Right lobe of liver (tissue), 6 donors: ENCODE measurements at regions not wholly inside any gene's neighbourhood (a gene's known extent, or its start where the extent isn't known, plus 50 kb on each side); places are given as distances from the start of the nearest gene placed in this dataset.
"Not testable (repeated sequence)": the region's sequence is repeated elsewhere in the genome, so short reads cannot be mapped to it uniquely, and the experiment has no call there.

Experiments used
- ATAC-seq, 4 donors: fragments of 200-7000 bp; cut with Tn5 transposase; one replicate each; pipeline ENCODE4 v1.9.1; 2020; ENCODE audit warnings: mild to moderate bottlenecking in 4 of 4, moderate library complexity in 4 of 4
- DNase-seq, 3 donors: peaks; one replicate each; pipeline ENCODE4 v3.0.0-alpha.2; 2020
- H3K27ac ChIP-seq, 3 donors: fragments of 200-600 bp; one replicate each; pipeline ENCODE4 v1.8.0; 2022
- H3K27me3 ChIP-seq, 2 donors: fragments of 200-600 bp; one replicate each; pipeline ENCODE4 v1.8.0; 2022
- H3K36me3 ChIP-seq, 4 donors: fragments of 200-600 bp; sonication (generic) in 1 of 4; one replicate each; pipeline versions ENCODE4 v1.5.1 to v1.8.0; 2017 to 2022; ENCODE audit warnings: control low read depth in 1 of 4
- H3K4me1 ChIP-seq, 4 donors: fragments of 200-600 bp; sonication (generic) in 1 of 4; one replicate each; pipeline versions ENCODE4 v1.5.1 to v1.8.0; 2017 to 2022; ENCODE audit warnings: control low read depth in 1 of 4
- H3K4me3 ChIP-seq, 3 donors: fragments of 200-600 bp; one replicate each; pipeline ENCODE4 v1.8.0; 2022
- H3K9me3 ChIP-seq, 4 donors: fragments of 200-600 bp; sonication (generic) in 1 of 4; one replicate each; pipeline versions ENCODE4 v1.5.1 to v1.8.0; 2017 to 2022; ENCODE audit warnings: control low read depth in 1 of 4
- POLR2A ChIP-seq: fragments of 450-650 bp; IDR thresholded peaks from one replicate; pipeline ENCODE4 v1.6.1; 2017; ENCODE audit warnings: antibody characterized with exemption, mild to moderate bottlenecking
- WGBS: methylation state at CpG from one replicate; pipeline ENCODE4 v1.1.6; 2018; ENCODE audit warnings: low coverage, low lambda C conversion rate; ENCODE audit not compliant: insufficient coverage; ENCODE audit errors: missing lambda C conversion rate; 5-methylcytosine and 5-hydroxymethylcytosine counted together
- intact Hi-C, 2 donors: fragments of 100-400 bp; cut with DNase I; formaldehyde crosslinking; loops; one replicate each; pipeline versions ENCODE4 v1.11.2 to v1.14.1; 2022
- TF ChIP-seq, protein P1 (sequence below), 4 donors: fragments of 200-600 bp in 3 of 4; fragments of 450-650 bp in 1 of 4; IDR thresholded peaks; one replicate each; pipeline versions ENCODE4 v1.5.1 to v1.8.0; 2016 to 2022; ENCODE audit warnings: antibody characterized with exemption in 4 of 4, mild to moderate bottlenecking in 2 of 4
- donor health status: DM: no; HTN: yes; CAD: no.
- donor health status: DM: no; HTN: no; CAD: no.
- donor health status: DM: no; HTN: no; CAD: no.
- donor health status: DM: no; HTN: yes; CAD: no.
- donor health status: DM: no; HTN: yes; CAD: no.

DNA sequence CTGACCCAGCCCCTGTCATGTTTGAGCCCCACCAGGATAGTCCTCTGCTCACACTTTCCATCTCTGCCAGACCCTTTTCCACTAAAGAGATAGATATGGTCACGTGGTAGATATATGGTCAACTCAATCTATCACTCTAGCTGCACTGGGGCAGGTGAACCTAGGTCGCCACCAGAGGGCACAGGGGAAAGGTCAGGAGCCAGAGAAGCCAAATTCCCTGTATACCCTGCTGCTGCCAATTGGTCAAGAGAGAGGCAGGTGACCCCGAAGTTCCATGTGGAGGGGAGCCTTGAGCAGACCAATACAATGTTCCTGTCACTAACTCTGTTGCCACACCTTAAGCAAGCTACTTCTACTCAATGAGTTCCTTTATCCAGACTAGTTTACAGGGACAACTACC lies 101.1 kb upstream of the GALNT18 start:
- H3K27ac ChIP-seq, result no peak overlapping the region
- TF ChIP-seq, protein P1, sequence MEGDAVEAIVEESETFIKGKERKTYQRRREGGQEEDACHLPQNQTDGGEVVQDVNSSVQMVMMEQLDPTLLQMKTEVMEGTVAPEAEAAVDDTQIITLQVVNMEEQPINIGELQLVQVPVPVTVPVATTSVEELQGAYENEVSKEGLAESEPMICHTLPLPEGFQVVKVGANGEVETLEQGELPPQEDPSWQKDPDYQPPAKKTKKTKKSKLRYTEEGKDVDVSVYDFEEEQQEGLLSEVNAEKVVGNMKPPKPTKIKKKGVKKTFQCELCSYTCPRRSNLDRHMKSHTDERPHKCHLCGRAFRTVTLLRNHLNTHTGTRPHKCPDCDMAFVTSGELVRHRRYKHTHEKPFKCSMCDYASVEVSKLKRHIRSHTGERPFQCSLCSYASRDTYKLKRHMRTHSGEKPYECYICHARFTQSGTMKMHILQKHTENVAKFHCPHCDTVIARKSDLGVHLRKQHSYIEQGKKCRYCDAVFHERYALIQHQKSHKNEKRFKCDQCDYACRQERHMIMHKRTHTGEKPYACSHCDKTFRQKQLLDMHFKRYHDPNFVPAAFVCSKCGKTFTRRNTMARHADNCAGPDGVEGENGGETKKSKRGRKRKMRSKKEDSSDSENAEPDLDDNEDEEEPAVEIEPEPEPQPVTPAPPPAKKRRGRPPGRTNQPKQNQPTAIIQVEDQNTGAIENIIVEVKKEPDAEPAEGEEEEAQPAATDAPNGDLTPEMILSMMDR (IDR thresholded peaks at IDR 0.05), result no peak
- TF ChIP-seq POLR2A, result no peak
- no peak for ATAC-seq
- H3K36me3 ChIP-seq, result no peaks in the 10 kb centered on the region
- H3K27me3 ChIP-seq, result no peaks in the 10 kb centered on the region
- intact Hi-C loops, result no loop called here
- H3K9me3 ChIP-seq, result no peaks in the 10 kb centered on the region
- H3K4me3 ChIP-seq, result no peak overlapping the region
- no peaks in the 10 kb centered on the region for H3K4me1 ChIP-seq
- no peak for DNase-seq
- WGBS, result 67% methylated on average over 1 of the region's 3 CpGs

DNA sequence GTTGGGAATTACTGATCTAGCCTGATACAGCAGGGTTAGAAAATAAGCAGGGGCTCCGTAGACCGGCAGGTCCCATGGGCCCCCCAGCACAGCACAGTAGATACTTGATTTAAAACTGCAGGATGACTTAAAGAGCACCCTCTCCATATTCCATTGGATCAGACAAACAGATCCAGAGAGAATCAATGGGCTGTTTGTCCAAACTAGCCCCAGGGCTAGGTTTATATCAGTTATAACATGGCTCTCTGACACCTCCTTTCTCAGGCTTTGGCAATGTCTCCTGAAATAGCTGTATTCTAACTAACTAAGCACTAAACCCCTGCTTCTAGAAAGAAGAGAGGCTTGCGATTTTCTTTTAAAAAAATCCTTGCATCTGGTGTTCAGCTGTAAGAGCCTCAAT lies 100.4 kb upstream of the GALNT18 start:
- Histone ChIP-seq H3K27ac (no peak overlapping the region), H3K9me3 (no peaks in the 10 kb centered on the region), H3K4me1 (no peaks in the 10 kb centered on the region), H3K27me3 (no peaks in the 10 kb centered on the region), H3K4me3 (no peak overlapping the region), H3K36me3 (no peaks in the 10 kb centered on the region)
- no peak for DNase-seq
- TF ChIP-seq, protein P1 (IDR thresholded peaks at IDR 0.05), result no peak
- no peak for TF ChIP-seq POLR2A
- no peak for ATAC-seq
- WGBS, result 90% methylated on average over 1 of the region's 3 CpGs
- intact Hi-C loops, result no loop called here

DNA sequence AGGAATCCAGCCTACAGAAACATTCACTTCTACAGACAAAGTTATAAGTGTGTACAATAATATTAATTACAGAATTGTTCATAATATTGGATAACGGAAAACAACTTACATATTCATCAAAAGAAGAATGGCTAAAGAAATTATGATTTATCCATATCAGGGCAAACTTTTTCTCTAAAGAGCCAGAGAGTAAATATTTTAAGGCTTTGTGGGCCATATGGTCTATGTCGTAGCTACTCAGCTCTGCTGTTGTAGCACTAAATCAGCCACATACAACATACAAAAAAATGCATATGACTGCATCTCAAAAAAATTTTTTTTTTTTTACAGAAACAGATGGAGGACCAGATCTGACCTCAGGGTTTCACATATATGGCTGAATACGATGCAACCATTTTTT lies 96.7 kb upstream of the GALNT18 start:
- no peaks in the 10 kb centered on the region for H3K9me3 ChIP-seq
- WGBS, result 56% methylated on average over 3 of the region's 3 CpGs

DNA sequence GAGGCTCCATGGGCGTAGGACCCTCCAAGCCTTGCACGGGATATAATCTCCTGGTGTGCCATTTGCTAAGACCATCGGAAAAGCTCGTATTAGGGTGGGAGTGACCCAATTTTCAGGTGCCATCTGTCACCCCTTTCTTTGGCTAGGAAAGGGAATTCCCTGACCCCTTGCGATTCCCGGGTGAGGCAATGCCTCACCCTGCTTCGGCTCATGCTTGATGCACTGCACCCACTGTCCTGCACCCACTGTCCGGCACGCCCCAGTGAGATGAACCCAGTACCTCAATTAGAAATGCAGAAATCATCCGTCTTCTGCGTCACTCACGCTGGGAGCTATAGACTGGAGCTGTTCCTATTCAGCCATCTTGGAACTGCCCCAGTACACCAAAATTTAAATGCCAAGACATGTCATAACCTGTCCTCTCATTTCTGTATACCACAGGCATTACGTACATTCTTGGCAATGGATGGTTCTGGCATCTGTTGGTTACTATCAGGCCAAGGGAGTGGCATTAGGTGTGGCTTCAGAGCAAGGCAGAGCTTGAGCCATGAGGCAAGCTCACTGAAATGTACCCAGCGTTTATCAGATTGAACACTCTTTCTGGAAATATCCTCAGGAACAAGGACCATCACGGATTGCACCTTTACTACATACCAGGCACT lies 95.4 kb upstream of the GALNT18 start:
- no peak for ATAC-seq
- no peak overlapping the region for H3K4me3 ChIP-seq
- H3K9me3 ChIP-seq, result no peaks in the 10 kb centered on the region
- no peak overlapping the region for H3K27ac ChIP-seq
- TF ChIP-seq, protein P1 (IDR thresholded peaks at IDR 0.05), result no peak
- TF ChIP-seq POLR2A, result no peak
- no peaks in the 10 kb centered on the region for H3K36me3 ChIP-seq
- 90% methylated on average over 7 of the region's 15 CpGs for WGBS
- H3K4me1 ChIP-seq, result no peaks in the 10 kb centered on the region
- no peaks in the 10 kb centered on the region for H3K27me3 ChIP-seq
- no peak for DNase-seq
- intact Hi-C loops, result no loop called here

More for the DNA sequence above, 96.7 kb upstream of the GALNT18 start:
- Histone ChIP-seq H3K36me3 (no peaks in the 10 kb centered on the region), H3K27me3 (no peaks in the 10 kb centered on the region), H3K27ac (no peak overlapping the region), H3K4me3 (no peak overlapping the region), H3K4me1 (no peaks in the 10 kb centered on the region)
- no peak for ATAC-seq
- no peak for TF ChIP-seq POLR2A
- TF ChIP-seq, protein P1 (IDR thresholded peaks at IDR 0.05), result no peak
- DNase-seq, result no peak
- intact Hi-C loops, result no loop called here

DNA sequence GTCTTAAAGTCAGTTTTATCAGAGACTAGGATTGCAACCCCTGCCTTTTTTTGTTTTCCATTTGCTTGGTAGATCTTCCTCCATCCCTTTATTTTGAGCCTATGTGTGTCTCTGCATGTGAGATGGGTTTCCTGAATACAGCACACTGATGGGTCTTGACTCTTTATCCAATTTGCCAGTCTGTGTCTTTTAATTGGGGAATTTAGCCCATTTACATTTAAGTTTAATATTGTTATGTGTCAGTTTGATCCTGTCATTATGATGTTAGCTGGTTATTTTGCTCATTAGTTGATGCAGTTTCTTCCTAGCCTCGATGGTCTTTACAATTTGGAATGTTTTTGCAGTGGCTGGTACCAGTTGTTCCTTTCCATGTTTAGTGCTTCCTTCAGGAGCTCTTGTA lies 93.3 kb upstream of the GALNT18 start:
- H3K4me3 ChIP-seq, intact Hi-C loops, H3K27ac ChIP-seq, DNase-seq, ATAC-seq, H3K27me3 ChIP-seq, H3K9me3 ChIP-seq, H3K36me3 ChIP-seq, H3K4me1 ChIP-seq: not testable (repeated sequence)
- 67% methylated on average over 1 of the region's 1 CpG for WGBS
